Stomach smooth muscle (tissue), 2 donors: ENCODE measurements at regions not wholly inside any gene's neighbourhood (a gene's known extent, or its start where the extent isn't known, plus 50 kb on each side); places are given as distances from the start of the nearest gene placed in this dataset.
"Not testable (repeated sequence)": the region's sequence is repeated elsewhere in the genome, so short reads cannot be mapped to it uniquely, and the experiment has no call there.

ENCODE experiments used
- H3K27ac ChIP-seq: one replicate; pipeline ENCODE4 v1.7.0; 2013; ENCODE audit warnings: mild to moderate bottlenecking, low read length, inconsistent platforms
- H3K27me3 ChIP-seq, 2 donors: one replicate each; pipeline ENCODE4 v1.7.0; 2013; ENCODE audit warnings: low read length in 2 of 2; ENCODE audit not compliant: insufficient read depth in 2 of 2, control insufficient read depth in 1 of 2
- H3K36me3 ChIP-seq, 2 donors: one replicate each; pipeline ENCODE4 v1.7.0; 2013; ENCODE audit warnings: low read length in 2 of 2; ENCODE audit not compliant: control insufficient read depth in 2 of 2, insufficient read depth in 2 of 2
- H3K4me1 ChIP-seq: one replicate; pipeline ENCODE4 v1.7.0; 2013; ENCODE audit warnings: low read length; ENCODE audit not compliant: control insufficient read depth, insufficient read depth
- H3K4me3 ChIP-seq, 2 donors: one replicate each; pipeline ENCODE4 v1.7.0; 2013; ENCODE audit warnings: low read length in 2 of 2
- H3K9ac ChIP-seq, 2 donors: one replicate each; pipeline ENCODE4 v1.7.0; 2013; ENCODE audit warnings: low read length in 2 of 2, mild to moderate bottlenecking in 1 of 2
- H3K9me3 ChIP-seq, 2 donors: one replicate each; pipeline ENCODE4 v1.7.0; 2013; ENCODE audit warnings: low read length in 2 of 2; ENCODE audit not compliant: control insufficient read depth in 2 of 2
- donor health status: healthy.
- donor health status: Pancreatic carcinoma.

- Histone ChIP-seq H3K9ac (no peak overlapping the region), H3K4me1 (no peaks in the 10 kb centered on the region), H3K4me3 (no peak overlapping the region), H3K27me3 (no peaks in the 10 kb centered on the region), H3K27ac (no peak overlapping the region), H3K36me3 (no peaks in the 10 kb centered on the region), H3K9me3 (no peaks in the 10 kb centered on the region)
Observed at GRCh38 chr7:28329661-28330363, 82.5 kb upstream of the CREB5 start.

GRCh38 chr7:28330384-28331070 lies 81.8 kb upstream of the CREB5 start:
- Histone ChIP-seq H3K27me3 (no peaks in the 10 kb centered on the region), H3K9ac (no peak overlapping the region), H3K27ac (no peak overlapping the region), H3K36me3 (no peaks in the 10 kb centered on the region), H3K4me1 (no peaks in the 10 kb centered on the region), H3K4me3 (no peak overlapping the region), H3K9me3 (no peaks in the 10 kb centered on the region)

DNA sequence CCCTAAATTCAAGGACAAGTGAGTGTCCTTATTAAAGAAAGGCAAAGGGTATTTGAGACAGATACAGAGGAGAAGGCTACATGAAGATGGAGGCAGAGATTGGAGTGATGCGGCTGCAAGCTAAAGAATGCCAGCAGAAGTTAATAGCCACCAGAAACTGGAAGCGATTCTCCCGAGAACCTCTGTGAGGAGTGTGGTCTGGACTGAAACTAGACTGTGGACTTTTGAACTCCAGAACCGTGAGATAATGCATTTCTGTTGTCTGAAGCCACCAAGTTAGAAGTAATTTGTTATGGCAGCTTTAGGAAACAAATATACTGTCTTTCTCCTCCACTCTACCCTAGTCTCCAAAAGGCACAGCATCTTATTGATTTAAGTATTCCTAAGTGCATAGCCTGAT lies 80.3 kb upstream of the CREB5 start:
- H3K9ac ChIP-seq: no peak overlapping the region
- H3K4me3 ChIP-seq: no peak overlapping the region
- H3K4me1 ChIP-seq: no peaks in the 10 kb centered on the region
- no peak overlapping the region for H3K27ac ChIP-seq
- H3K27me3 ChIP-seq: no peaks in the 10 kb centered on the region
- H3K36me3 ChIP-seq: no peaks in the 10 kb centered on the region
- no peaks in the 10 kb centered on the region for H3K9me3 ChIP-seq

- H3K4me1 ChIP-seq, H3K9me3 ChIP-seq, H3K27ac ChIP-seq, H3K27me3 ChIP-seq, H3K36me3 ChIP-seq, H3K9ac ChIP-seq, H3K4me3 ChIP-seq: not testable (repeated sequence)
Observed at GRCh38 chr7:28333548-28333947, 78.8 kb upstream of the CREB5 start.

DNA sequence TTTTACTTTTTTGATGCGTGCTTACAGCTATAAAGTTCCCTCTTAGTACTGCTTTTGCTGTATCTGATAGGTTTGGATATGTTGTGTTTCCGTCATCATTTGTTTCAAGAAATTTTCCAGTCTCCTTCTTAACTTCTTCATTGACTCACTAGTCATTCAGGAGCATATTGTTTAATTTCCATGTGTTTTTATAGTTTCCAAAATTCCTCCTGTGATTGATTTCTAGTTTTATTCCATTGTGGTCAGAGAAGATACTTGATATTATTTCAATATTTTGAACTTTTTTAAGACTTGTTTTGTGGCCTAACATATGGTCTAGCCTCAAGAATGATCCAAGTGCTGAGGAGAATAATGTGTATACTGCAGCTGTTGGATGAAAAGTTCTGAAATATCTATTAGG lies 75.5 kb upstream of the CREB5 start:
- no peaks in the 10 kb centered on the region for H3K9me3 ChIP-seq
- no peaks in the 10 kb centered on the region for H3K36me3 ChIP-seq
- no peak overlapping the region for H3K9ac ChIP-seq
- H3K4me1 ChIP-seq: no peaks in the 10 kb centered on the region
- H3K27ac ChIP-seq: no peak overlapping the region
- H3K4me3 ChIP-seq: no peak overlapping the region
- H3K27me3 ChIP-seq: no peaks in the 10 kb centered on the region

DNA sequence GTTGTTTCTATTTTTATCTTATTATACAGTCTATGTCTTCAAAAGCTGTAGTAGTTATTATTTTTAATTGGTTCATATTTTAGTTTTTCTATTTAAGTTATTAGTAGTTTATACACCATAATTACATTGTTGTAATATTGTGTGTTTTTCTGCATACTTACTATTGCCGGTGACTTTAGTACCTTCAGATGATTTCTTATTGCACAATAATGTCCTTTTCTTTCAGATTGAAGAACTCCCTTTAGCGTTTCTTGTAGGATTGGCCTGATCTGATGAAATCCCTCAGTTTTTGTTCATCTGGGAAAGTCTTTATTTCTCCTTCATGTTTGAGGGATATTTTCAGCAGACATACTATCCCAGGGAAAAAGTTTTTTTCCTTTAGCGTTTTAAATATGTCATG lies 74.3 kb upstream of the CREB5 start:
- no peaks in the 10 kb centered on the region for H3K4me1 ChIP-seq
- no peaks in the 10 kb centered on the region for H3K27me3 ChIP-seq

DNA sequence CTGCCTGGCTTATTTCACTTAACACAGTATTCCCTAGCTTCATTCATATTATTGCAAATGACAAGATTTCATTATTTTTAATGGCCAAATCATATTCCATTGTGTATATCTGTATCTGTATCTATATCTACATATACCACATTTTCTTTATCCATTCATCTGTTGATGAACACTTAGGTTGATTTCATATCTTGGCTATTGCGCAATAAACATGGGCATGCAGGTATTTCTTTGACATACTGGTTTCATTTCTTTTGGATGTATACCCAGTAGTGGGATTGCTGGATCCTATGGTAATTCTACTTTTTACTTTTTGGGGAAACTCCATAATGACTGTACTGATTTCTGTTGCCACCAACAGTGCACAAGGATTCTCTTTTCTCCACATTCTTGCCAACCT lies 68.9 kb upstream of the CREB5 start:
- Histone ChIP-seq H3K9me3 (no peaks in the 10 kb centered on the region), H3K9ac (no peak overlapping the region), H3K36me3 (no peaks in the 10 kb centered on the region), H3K27ac (no peak overlapping the region), H3K4me1 (peaks cover 2% of the 10 kb centered on the region), H3K4me3 (no peak overlapping the region), H3K27me3 (no peaks in the 10 kb centered on the region)

More for the DNA sequence above, 74.3 kb upstream of the CREB5 start:
- no peaks in the 10 kb centered on the region for H3K9me3 ChIP-seq
- H3K36me3 ChIP-seq: no peaks in the 10 kb centered on the region
- no peak overlapping the region for H3K9ac ChIP-seq
- no peak overlapping the region for H3K27ac ChIP-seq
- H3K4me3 ChIP-seq: no peak overlapping the region

DNA sequence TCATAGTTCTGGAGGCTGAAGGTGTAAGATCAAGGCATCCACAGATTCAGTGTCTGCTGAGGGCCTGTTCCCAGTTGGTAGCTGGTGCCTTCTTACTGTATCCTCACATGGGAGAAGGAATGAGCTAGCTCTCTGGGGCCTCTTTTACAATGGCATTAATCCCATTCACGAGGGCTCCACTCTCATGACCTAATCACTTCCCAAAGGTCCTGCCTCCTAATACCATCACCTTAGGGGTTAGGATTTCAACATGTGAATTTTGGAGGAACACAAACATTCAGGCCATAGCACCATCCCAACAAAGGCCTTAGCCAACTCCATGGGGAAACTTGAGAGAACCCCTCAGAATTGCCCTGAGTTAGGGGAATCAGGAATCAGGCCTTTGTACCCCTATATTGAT lies 66.1 kb upstream of the CREB5 start:
- Histone ChIP-seq H3K4me1 (peaks cover 5% of the 10 kb centered on the region), H3K9me3 (no peaks in the 10 kb centered on the region), H3K4me3 (no peak overlapping the region), H3K27ac (no peak overlapping the region), H3K9ac (no peak overlapping the region), H3K36me3 (no peaks in the 10 kb centered on the region), H3K27me3 (no peaks in the 10 kb centered on the region)

DNA sequence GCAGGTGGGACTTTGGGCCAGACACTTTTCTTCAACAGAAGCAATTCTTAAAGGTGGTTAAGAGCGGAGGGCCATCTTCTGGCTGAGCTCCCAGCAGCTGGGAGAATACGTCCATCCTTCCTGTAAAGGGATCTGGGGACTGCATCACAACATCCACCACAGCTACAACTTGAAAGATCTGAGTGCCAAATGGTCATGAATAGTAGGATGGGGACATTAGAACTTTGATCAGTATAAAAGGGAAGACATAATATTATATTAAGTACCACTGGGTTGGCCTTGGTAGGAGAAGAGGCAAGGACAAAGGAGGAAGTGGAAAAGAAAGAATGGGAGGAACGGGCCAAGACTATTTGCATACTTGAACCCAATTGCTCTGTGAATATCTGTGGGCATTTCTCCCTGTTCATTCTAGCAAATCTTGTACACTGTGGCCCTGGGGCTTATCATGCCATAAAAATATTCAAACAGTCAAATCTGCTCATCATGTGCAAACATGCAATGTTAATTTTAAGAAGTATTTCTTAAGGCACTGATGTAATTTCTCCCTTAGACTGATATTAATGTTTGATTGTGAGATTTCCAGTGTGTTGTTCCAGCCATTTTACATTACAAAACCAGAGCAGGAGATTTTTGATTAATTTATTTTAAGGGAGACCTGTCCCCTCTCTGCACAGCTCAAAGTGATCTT lies 65.5 kb upstream of the CREB5 start:
- no peak overlapping the region for H3K9ac ChIP-seq
- H3K9me3 ChIP-seq: no peaks in the 10 kb centered on the region
- H3K4me1 ChIP-seq: peaks cover 5% of the 10 kb centered on the region
- no peaks in the 10 kb centered on the region for H3K27me3 ChIP-seq
- no peak overlapping the region for H3K4me3 ChIP-seq
- no peak overlapping the region for H3K27ac ChIP-seq
- H3K36me3 ChIP-seq: no peaks in the 10 kb centered on the region

GRCh38 chr7:28347475-28348318 lies 64.6 kb upstream of the CREB5 start:
- Histone ChIP-seq H3K4me3 (no peak overlapping the region), H3K9ac (no peak overlapping the region), H3K27me3 (no peaks in the 10 kb centered on the region), H3K36me3 (no peaks in the 10 kb centered on the region), H3K4me1 (peaks cover 5% of the 10 kb centered on the region), H3K27ac (no peak overlapping the region), H3K9me3 (no peaks in the 10 kb centered on the region)
